ENCODE measurements at regions not wholly inside any gene's neighbourhood (a gene's known extent, or its start where the extent isn't known, plus 50 kb on each side); places are given as distances from the start of the nearest gene placed in this dataset.

DNA sequence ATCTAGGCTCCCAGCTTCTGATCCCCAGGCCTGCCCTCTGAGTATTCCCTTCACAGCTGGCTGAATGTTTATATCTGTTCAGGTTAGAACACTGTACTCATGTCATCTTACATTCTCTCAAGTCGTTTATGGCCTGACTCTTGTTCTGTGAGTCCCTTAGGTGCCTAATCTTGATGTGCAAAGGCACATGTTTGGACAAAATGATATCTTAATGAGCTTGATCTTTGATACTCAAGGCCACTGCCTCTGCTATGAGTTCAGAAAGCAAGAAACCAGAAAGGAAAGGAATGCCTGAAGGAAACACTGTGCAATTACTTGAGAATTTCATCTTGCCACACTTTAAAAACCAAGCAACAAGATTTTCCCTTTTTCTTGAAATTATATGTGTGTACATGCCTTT lies 391.8 kb upstream of the ZNF608 start:
- DNase-seq (ENCODE audit: low read depth, low spot score), result no peak
- H3K4me1 ChIP-seq (ENCODE audit: insufficient read depth, insufficient read length), result no peaks in the 10 kb centered on the region
- H3K9me3 ChIP-seq (ENCODE audit: insufficient read depth, low read length), result no peaks in the 10 kb centered on the region
- H3K4me3 ChIP-seq (ENCODE audit: insufficient read length, low read depth), result no peak overlapping the region
- no peak for TF ChIP-seq YY1 (IDR thresholded peaks at IDR 0.05; ENCODE audit: insufficient read depth, insufficient read length)
- no peak for TF ChIP-seq ZNF274 (IDR thresholded peaks at IDR 0.05; ENCODE audit: low read depth, low read length)
- no peak for TF ChIP-seq SUZ12 (IDR thresholded peaks at IDR 0.05; ENCODE audit: extremely low read depth, insufficient read depth, insufficient read length)
- H3K27me3 ChIP-seq (ENCODE audit: insufficient read depth, insufficient read length), result no peaks in the 10 kb centered on the region
- no peak overlapping the region for H3K9ac ChIP-seq (ENCODE audit: insufficient read length, low read depth)
- no peaks in the 10 kb centered on the region for H3K36me3 ChIP-seq (ENCODE audit: insufficient read depth, insufficient read length, low read length)

DNA sequence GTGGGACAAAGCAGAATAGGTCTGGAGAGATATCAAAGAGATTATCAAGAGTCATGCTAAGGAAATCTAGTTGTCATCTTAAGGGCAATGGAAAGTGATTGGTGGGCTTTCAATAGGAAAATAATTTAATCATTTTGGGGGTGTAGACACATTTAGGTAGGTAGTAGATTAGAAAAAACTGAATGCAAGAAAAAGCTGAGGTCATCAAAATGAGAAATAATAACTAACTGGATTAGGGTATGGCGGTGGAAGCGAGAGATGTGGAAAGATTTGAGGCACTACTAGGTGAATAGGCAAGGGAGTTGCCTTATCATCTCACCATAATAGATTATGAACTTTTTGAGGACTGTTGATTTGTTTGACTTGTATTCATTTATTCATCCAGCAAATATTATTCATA lies 393.2 kb upstream of the ZNF608 start:
- TF ChIP-seq SUZ12 (IDR thresholded peaks at IDR 0.05; ENCODE audit: extremely low read depth, insufficient read depth, insufficient read length) (no peak), ZNF274 (IDR thresholded peaks at IDR 0.05; ENCODE audit: low read depth, low read length) (no peak), YY1 (IDR thresholded peaks at IDR 0.05; ENCODE audit: insufficient read depth, insufficient read length) (no peak)
- H3K36me3 ChIP-seq (ENCODE audit: insufficient read depth, insufficient read length, low read length), result no peaks in the 10 kb centered on the region
- H3K9me3 ChIP-seq (ENCODE audit: insufficient read depth, low read length), result no peaks in the 10 kb centered on the region
- DNase-seq (ENCODE audit: low read depth, low spot score), result no peak
- H3K27me3 ChIP-seq (ENCODE audit: insufficient read depth, insufficient read length), result no peaks in the 10 kb centered on the region
- H3K4me1 ChIP-seq (ENCODE audit: insufficient read depth, insufficient read length), result no peaks in the 10 kb centered on the region
- H3K9ac ChIP-seq (ENCODE audit: insufficient read length, low read depth), result no peak overlapping the region
- H3K4me3 ChIP-seq (ENCODE audit: insufficient read length, low read depth), result no peak overlapping the region

DNA sequence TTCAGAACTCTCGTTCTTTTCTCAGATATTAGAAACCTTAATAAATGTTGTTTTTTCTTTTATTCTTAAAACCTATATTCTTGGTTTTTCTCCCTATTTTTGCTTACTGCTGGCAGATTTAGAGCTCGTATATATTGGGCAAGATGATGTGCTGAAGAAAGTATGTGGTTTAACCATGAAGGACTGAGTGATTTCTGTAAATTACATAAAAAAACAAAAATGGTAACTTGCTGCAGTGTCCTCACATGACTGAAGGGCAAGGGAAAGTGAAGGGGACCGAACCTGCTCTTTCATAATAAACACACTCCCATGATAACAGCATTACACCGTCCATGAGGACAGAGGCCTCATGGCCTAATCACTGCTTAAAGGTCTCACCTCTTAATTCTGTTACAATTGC lies 393.8 kb upstream of the ZNF608 start:
- no peak for TF ChIP-seq YY1 (IDR thresholded peaks at IDR 0.05; ENCODE audit: insufficient read depth, insufficient read length)
- no peak for TF ChIP-seq SUZ12 (IDR thresholded peaks at IDR 0.05; ENCODE audit: extremely low read depth, insufficient read depth, insufficient read length)
- no peak for TF ChIP-seq ZNF274 (IDR thresholded peaks at IDR 0.05; ENCODE audit: low read depth, low read length)
- no peak for DNase-seq (ENCODE audit: low read depth, low spot score)
- Histone ChIP-seq H3K4me1 (ENCODE audit: insufficient read depth, insufficient read length) (no peaks in the 10 kb centered on the region), H3K36me3 (ENCODE audit: insufficient read depth, insufficient read length, low read length) (no peaks in the 10 kb centered on the region), H3K9ac (ENCODE audit: insufficient read length, low read depth) (no peak overlapping the region), H3K27me3 (ENCODE audit: insufficient read depth, insufficient read length) (no peaks in the 10 kb centered on the region), H3K9me3 (ENCODE audit: insufficient read depth, low read length) (no peaks in the 10 kb centered on the region), H3K4me3 (ENCODE audit: insufficient read length, low read depth) (no peak overlapping the region)

- TF ChIP-seq YY1 (IDR thresholded peaks at IDR 0.05; ENCODE audit: insufficient read depth, insufficient read length) (no peak), ZNF274 (IDR thresholded peaks at IDR 0.05; ENCODE audit: low read depth, low read length) (no peak), SUZ12 (IDR thresholded peaks at IDR 0.05; ENCODE audit: extremely low read depth, insufficient read depth, insufficient read length) (no peak)
- no peaks in the 10 kb centered on the region for H3K36me3 ChIP-seq (ENCODE audit: insufficient read depth, insufficient read length, low read length)
- H3K4me3 ChIP-seq (ENCODE audit: insufficient read length, low read depth), result no peak overlapping the region
- no peaks in the 10 kb centered on the region for H3K9me3 ChIP-seq (ENCODE audit: insufficient read depth, low read length)
- H3K4me1 ChIP-seq (ENCODE audit: insufficient read depth, insufficient read length), result no peaks in the 10 kb centered on the region
- H3K27me3 ChIP-seq (ENCODE audit: insufficient read depth, insufficient read length), result no peaks in the 10 kb centered on the region
- no peak overlapping the region for H3K9ac ChIP-seq (ENCODE audit: insufficient read length, low read depth)
- no peak for DNase-seq (ENCODE audit: low read depth, low spot score)
Observed at GRCh38 chr5:125140855-125141254, 394.4 kb upstream of the ZNF608 start.

- no peaks in the 10 kb centered on the region for H3K4me1 ChIP-seq (ENCODE audit: insufficient read depth, insufficient read length)
- no peak for TF ChIP-seq SUZ12 (IDR thresholded peaks at IDR 0.05; ENCODE audit: extremely low read depth, insufficient read depth, insufficient read length)
- TF ChIP-seq YY1 (IDR thresholded peaks at IDR 0.05; ENCODE audit: insufficient read depth, insufficient read length), result no peak
- TF ChIP-seq ZNF274 (IDR thresholded peaks at IDR 0.05; ENCODE audit: low read depth, low read length), result no peak
- H3K9ac ChIP-seq (ENCODE audit: insufficient read length, low read depth), result no peak overlapping the region
- H3K9me3 ChIP-seq (ENCODE audit: insufficient read depth, low read length), result no peaks in the 10 kb centered on the region
- no peak for DNase-seq (ENCODE audit: low read depth, low spot score)
- H3K4me3 ChIP-seq (ENCODE audit: insufficient read length, low read depth), result no peak overlapping the region
- H3K36me3 ChIP-seq (ENCODE audit: insufficient read depth, insufficient read length, low read length), result no peaks in the 10 kb centered on the region
- H3K27me3 ChIP-seq (ENCODE audit: insufficient read depth, insufficient read length), result no peaks in the 10 kb centered on the region
Observed at GRCh38 chr5:125142458-125142857, 396.0 kb upstream of the ZNF608 start.

GRCh38 chr5:125143011-125143410 lies 396.6 kb upstream of the ZNF608 start:
- Histone ChIP-seq H3K4me3 (ENCODE audit: insufficient read length, low read depth) (no peak overlapping the region), H3K36me3 (ENCODE audit: insufficient read depth, insufficient read length, low read length) (no peaks in the 10 kb centered on the region), H3K9ac (ENCODE audit: insufficient read length, low read depth) (no peak overlapping the region), H3K27me3 (ENCODE audit: insufficient read depth, insufficient read length) (no peaks in the 10 kb centered on the region), H3K9me3 (ENCODE audit: insufficient read depth, low read length) (no peaks in the 10 kb centered on the region), H3K4me1 (ENCODE audit: insufficient read depth, insufficient read length) (no peaks in the 10 kb centered on the region)
- TF ChIP-seq ZNF274 (IDR thresholded peaks at IDR 0.05; ENCODE audit: low read depth, low read length) (no peak), YY1 (IDR thresholded peaks at IDR 0.05; ENCODE audit: insufficient read depth, insufficient read length) (no peak), SUZ12 (IDR thresholded peaks at IDR 0.05; ENCODE audit: extremely low read depth, insufficient read depth, insufficient read length) (no peak)
- no peak for DNase-seq (ENCODE audit: low read depth, low spot score)

- H3K9me3 ChIP-seq (ENCODE audit: insufficient read depth, low read length), result no peaks in the 10 kb centered on the region
- no peaks in the 10 kb centered on the region for H3K27me3 ChIP-seq (ENCODE audit: insufficient read depth, insufficient read length)
- no peak for TF ChIP-seq YY1 (IDR thresholded peaks at IDR 0.05; ENCODE audit: insufficient read depth, insufficient read length)
- TF ChIP-seq ZNF274 (IDR thresholded peaks at IDR 0.05; ENCODE audit: low read depth, low read length), result no peak
- TF ChIP-seq SUZ12 (IDR thresholded peaks at IDR 0.05; ENCODE audit: extremely low read depth, insufficient read depth, insufficient read length), result no peak
- H3K36me3 ChIP-seq (ENCODE audit: insufficient read depth, insufficient read length, low read length), result no peaks in the 10 kb centered on the region
- H3K9ac ChIP-seq (ENCODE audit: insufficient read length, low read depth), result no peak overlapping the region
- H3K4me3 ChIP-seq (ENCODE audit: insufficient read length, low read depth), result no peak overlapping the region
- no peak for DNase-seq (ENCODE audit: low read depth, low spot score)
- H3K4me1 ChIP-seq (ENCODE audit: insufficient read depth, insufficient read length), result no peaks in the 10 kb centered on the region
Observed at GRCh38 chr5:125148076-125148475, 401.6 kb upstream of the ZNF608 start.

DNA sequence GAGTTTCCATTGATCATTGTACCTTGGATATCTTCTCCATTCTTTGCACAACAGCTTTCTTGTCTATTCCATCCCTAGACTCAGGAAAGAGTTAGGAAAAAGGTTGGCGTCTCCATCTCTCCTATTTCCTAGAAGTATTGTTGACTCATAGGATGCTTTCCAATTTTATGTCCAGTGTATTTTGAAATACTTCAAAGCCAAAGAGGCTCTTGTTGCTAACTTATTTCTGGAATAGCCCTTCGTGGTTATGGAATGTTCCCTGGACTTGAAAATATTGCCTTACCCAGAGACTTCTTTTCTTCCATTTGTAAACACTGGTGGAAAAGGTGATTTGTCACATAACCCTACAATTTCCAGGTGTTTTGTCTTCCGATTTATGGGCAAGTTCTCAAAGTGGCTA lies 402.3 kb upstream of the ZNF608 start:
- Histone ChIP-seq H3K9me3 (ENCODE audit: insufficient read depth, low read length) (no peaks in the 10 kb centered on the region), H3K27me3 (ENCODE audit: insufficient read depth, insufficient read length) (no peaks in the 10 kb centered on the region), H3K4me3 (ENCODE audit: insufficient read length, low read depth) (no peak overlapping the region), H3K36me3 (ENCODE audit: insufficient read depth, insufficient read length, low read length) (no peaks in the 10 kb centered on the region), H3K9ac (ENCODE audit: insufficient read length, low read depth) (no peak overlapping the region), H3K4me1 (ENCODE audit: insufficient read depth, insufficient read length) (no peaks in the 10 kb centered on the region)
- TF ChIP-seq YY1 (IDR thresholded peaks at IDR 0.05; ENCODE audit: insufficient read depth, insufficient read length) (no peak), ZNF274 (IDR thresholded peaks at IDR 0.05; ENCODE audit: low read depth, low read length) (no peak), SUZ12 (IDR thresholded peaks at IDR 0.05; ENCODE audit: extremely low read depth, insufficient read depth, insufficient read length) (no peak)
- no peak for DNase-seq (ENCODE audit: low read depth, low spot score)
